Lower leg skin (tissue), 3 donors: ENCODE measurements at regions not wholly inside any gene's neighbourhood (a gene's known extent, or its start where the extent isn't known, plus 50 kb on each side); places are given as distances from the start of the nearest gene placed in this dataset.

ENCODE experiments used
- CTCF ChIP-seq, 3 donors: fragments of 450-650 bp; IDR thresholded peaks; one replicate each; pipeline ENCODE4 v1.5.1; 2016; ENCODE audit warnings: antibody characterized with exemption in 3 of 3, mild to moderate bottlenecking in 3 of 3, moderate library complexity in 2 of 3
- POLR2A ChIP-seq, 2 donors: fragments of 450-650 bp; IDR thresholded peaks; one replicate each; pipeline ENCODE4 v1.6.1; 2016 to 2017; ENCODE audit warnings: antibody characterized with exemption in 2 of 2, mild to moderate bottlenecking in 1 of 2, moderate library complexity in 1 of 2

GRCh38 chr5:27491746-27492439, 453.5 kb upstream of the CDH9 start:
- TF ChIP-seq CTCF (IDR thresholded peaks at IDR 0.05), result no peak
- no peak for TF ChIP-seq POLR2A (IDR thresholded peaks at IDR 0.05)
